HG02571 (cell line): ENCODE measurements at regions not wholly inside any gene's neighbourhood (a gene's known extent, or its start where the extent isn't known, plus 50 kb on each side); places are given as distances from the start of the nearest gene placed in this dataset.
"Not testable (repeated sequence)": the region's sequence is repeated elsewhere in the genome, so short reads cannot be mapped to it uniquely, and the experiment has no call there.

ENCODE experiments used
- ATAC-seq: cut with Tn5 transposase; IDR thresholded peaks from one replicate; pipeline ENCODE4 v1.9.1; 2021; ENCODE audit warnings: mild to moderate bottlenecking, moderate library complexity; ENCODE audit not compliant: unreplicated experiment

DNA sequence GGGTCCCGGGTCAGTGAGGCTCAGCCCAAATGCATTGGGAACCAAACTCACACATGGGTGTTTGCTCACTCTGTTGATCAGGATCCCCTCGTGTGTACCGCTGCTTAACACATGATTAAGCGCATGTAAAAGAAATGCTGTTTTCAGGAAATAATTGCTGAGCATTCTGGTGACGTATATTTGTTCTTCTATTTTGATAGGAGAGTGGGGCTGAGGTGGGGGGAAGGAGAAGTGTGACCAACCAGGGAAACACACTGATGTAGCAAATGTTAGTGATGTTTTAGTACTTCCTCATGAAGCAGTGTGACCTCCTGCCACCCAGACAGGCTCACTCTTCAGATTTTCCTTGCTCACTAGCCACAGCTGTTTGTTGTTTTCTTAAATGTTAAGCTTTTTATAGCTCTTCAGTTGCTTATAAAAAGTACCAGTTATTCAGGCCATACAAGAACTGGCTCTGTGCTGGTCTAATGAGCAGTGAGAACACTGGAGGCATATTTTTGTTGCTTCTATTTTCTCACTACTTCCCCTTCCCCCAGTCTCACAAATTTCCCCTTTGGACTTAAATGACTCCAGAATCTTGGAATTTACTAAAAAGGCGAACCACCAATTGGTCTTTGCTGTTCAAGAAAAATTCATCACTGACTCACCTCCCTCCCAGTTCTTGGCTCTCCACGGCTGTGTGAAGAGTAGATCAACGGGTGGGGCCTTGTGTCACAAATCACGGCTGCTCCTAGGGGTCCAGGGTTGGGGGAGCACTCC, 79.2 kb upstream of the BACH2 start:
- no peak for ATAC-seq

DNA sequence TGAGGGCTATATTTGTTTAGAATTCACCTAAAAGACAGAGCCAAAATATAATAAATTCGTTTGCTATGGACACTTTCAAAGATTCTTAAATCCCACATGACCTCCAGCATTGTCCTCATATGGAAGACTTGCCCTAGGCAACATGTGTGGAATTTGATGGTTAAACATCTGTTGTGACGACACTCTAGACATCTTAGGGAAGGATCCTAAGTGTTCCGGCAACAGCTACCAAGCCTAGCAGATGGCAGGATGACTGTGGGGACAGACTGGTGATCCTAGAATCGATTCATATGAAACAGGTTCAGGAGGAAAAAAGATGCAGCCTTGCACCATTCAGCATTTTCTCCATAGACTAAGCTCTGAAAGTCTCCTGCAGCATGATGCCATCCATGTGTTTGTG, 77.6 kb upstream of the BACH2 start:
- no peak for ATAC-seq

DNA sequence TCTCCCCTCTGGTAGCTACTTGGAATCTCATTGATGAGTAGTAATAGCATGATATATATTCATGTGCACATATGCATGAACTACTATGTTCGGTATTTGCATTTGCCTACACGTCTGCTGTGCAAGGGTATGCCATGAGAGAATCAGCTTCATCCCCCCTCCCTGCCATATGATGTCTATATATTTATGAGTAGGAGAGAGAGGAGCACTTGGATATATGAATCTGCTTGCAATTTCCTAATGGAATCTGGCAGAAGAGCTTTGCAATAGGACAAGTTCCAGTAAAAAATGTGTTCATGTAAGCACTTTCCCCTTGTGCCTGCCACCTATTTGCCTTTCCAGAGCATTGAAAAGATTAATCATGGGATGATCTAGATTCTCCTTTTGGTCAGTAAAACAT, 76.2 kb upstream of the BACH2 start:
- no peak for ATAC-seq

DNA sequence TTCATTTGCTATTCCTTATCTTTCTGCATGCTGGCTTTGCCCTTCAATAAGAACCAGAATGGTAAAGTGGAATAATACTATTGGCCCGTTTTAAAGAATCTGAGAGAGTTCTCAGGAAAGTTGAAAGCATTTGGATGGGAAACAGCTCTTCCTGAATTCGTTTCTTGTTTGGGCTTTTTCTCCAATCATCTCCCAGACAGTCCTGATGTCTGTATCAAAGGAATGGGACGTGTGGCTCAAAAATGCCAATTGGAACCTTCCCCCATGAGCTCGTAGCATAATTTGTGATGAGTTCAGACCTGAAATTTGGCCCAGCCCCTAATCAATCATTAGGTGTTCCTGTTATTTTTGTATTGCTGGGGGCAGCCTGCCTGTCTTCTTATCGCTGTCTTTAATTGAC, 75.8 kb upstream of the BACH2 start:
- no peak for ATAC-seq

DNA sequence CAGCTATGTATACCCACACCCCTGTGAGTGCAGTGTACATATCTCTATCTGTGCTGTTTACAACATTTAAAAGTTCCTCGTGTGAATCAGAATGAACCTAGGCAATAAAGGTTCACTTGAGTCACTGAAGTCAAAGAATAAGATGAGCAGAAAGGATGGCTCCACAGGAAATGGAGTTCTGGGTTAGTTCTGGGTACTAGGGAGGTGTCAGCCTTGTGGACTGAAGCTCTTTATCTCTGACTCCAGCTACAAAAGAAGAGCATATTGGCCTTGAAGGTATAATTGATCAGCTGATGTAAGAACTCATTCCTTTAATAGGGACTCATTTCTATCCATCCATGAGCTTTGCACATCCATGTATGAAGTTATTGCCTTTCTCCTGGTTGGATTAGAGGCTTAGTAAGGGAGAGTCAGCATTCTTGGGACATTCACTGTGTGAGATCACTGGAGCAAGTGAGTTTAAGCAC, 73.9 kb upstream of the BACH2 start:
- no peak for ATAC-seq

DNA sequence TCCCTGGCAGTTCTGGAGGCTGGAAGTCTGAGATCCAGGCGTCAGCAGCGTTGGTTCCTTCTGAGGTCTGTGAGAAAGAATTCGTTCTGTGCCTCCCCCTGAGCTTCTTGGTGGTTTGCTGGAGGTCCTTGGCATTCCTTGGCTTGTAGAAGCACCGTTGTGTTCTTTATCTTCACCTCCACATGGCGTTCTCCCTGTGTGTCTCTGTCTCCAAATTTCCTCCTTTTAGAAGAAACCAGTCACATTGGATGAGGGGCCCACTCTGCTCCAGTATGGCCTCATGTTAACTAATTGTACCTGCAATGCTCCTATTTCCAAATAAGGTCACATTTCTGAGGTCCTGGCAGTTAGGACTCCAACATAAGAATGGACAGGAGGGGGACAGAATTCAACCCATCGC, 73.0 kb upstream of the BACH2 start:
- no peak for ATAC-seq

DNA sequence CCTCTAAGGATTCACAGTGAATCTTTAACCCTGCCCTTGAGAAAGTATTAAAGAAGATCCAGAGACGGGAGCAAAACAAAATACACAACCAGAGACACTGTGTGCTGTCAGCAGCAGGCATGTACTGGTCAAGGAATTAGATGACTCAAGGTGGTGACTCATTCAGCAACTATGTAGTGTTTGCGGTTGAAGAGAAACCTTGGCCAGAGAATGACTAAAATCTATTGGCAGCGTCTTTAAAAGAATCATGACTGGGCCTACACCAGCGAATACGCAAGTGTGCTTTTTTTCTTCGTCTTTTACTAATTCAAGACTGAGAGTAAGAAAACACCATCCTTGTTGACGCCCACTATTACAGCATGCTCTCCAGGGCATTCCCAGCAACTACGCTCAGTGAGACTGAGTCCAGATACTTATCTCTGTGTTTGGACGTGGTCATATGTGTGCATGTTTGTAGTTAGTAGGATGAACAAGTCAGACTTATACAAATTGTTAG, 72.4 kb upstream of the BACH2 start:
- ATAC-seq: peak; percentile 99

DNA sequence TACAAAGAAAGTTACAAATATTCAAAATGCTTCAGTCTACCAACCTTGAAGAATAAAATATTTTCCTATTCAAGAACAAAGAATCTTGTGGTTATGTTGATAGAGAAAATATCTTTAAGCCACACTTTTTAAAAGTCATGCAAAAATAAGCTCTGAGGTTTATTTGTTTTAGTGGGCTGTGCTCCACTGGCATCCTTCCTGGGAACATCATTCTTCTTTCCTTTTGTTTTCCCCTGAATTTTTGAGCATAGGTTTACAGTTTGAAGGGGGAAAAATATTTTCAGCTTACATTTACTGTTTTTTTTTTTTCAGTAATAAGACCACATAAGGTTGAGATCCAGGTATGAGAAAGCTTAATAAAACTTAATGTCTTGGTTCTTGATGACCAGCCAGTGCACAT, 72.0 kb upstream of the BACH2 start:
- no peak for ATAC-seq

DNA sequence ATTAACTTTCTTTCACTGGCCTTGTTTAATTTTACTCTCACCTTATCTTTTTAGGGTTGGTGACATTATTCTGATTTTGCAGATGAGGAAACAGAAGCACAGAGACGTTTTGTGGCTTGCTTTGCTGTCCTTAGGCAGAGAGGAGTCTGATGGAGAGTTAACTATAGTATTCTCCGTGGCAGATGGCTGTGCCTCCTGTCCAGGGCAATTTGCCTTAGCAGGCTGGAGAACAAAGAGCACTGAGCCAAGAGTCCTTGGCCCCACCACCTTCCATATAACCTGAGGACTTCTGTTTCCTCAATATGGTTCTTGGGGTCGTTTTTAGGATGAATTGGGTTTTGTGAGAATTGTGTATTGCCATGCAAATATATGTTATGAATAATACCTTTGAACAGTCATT, 71.4 kb upstream of the BACH2 start:
- no peak for ATAC-seq

DNA sequence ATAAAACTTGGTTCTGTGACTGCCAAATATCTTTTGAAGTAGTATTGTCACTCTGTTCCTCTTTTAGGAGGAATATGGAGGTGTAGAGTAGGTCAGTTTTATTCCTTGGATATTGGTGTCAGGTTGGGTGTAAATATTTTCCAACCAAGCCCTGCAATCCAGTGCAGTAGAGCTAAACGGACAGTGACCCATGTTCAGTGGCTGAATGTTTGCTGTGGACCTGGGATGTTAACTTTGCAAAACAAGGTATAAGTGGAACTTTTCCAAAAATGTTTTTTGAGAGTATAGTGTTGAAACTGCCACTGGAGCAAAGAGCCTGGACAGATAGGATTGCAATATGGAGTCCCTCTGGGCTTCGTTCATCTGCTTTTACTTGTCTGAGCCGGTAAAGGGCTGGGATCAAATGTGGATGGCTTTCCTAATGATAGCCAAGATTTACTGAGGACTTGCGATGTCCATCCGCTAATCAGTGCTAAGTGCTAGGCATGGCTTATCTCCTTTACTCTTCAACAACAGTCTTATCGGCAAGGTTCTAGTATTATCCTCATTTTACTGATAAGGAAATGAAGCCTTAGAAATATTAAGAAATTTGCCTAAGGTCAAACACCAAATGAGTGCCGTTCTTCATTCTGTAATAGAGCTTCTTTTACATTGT, 69.0 kb upstream of the BACH2 start:
- no peak for ATAC-seq

DNA sequence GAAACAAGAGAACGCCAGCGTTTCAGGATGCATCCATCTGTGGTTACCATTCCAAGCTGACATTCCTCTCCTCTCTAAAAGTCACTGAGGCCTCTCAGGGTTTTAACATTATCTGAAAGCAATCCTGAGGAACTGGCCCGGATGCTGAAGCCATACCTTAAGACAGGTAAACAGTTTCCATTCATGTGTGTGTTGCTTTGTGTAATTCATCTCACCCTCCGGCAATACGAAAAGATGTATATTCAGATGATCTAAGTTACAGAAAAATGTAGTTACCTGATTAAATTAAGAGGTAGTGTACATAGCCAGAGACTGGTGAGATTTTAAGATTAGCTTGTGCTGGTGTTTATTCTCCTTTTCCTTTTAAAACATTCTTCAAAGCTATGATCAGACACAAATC, 68.4 kb upstream of the BACH2 start:
- ATAC-seq: no peak

DNA sequence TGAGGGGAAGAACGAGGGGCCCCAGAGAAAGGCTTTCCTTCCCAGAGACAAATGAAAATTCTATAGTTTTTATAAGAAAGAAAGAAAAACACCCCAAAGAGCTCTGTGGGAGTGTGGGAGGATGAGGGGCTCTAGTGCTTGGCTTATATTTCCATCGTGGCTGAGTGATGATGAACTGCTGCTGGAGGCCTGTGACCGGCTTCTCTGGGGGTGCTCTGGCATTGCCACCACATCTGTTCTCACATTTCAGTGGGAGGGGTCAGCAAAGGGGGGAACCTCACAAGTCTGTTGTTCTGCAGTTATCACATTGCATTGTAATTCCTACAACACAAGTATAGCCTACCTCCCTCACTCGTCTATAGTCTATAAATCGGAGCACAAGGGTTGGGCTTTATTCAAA, 67.6 kb upstream of the BACH2 start:
- ATAC-seq: no peak

DNA sequence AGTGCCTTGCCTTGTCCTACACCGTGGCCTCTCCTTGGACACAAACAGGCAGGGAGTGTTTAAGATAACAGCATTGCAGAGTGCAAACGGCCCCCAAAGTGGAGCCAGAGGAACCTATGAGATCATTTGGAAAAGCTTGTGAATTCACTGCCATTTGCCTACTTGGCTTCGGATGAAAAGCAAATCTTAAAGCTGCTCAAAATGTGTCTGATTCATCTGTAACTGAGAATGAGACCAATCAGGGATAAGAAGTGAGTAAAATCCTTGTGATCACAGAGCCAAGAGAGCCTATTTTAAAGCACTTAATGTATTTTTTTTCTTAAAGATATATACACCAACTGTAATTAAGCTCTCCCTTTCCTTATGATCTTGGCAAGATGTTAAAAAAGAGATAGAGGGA, 65.7 kb upstream of the BACH2 start:
- ATAC-seq: no peak

DNA sequence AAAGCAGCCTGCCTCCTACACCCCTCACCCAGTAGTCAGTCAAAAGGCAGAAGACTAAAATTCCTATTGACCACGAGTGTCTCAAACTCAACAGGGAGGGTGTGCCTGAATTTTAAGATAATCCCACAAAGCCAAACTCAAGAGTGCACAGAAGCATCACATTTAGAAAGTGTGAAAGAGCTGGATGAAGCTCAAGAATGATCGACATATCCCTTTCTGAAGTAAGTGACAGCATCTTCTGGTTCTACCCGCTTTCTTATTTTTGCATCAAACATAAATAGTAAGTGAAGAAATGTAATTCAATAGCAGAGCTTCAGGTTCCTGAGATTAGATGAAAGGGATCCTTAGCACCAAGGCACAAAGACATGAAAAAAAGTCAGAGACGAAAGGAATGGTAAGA, 64.5 kb upstream of the BACH2 start:
- ATAC-seq: no peak

DNA sequence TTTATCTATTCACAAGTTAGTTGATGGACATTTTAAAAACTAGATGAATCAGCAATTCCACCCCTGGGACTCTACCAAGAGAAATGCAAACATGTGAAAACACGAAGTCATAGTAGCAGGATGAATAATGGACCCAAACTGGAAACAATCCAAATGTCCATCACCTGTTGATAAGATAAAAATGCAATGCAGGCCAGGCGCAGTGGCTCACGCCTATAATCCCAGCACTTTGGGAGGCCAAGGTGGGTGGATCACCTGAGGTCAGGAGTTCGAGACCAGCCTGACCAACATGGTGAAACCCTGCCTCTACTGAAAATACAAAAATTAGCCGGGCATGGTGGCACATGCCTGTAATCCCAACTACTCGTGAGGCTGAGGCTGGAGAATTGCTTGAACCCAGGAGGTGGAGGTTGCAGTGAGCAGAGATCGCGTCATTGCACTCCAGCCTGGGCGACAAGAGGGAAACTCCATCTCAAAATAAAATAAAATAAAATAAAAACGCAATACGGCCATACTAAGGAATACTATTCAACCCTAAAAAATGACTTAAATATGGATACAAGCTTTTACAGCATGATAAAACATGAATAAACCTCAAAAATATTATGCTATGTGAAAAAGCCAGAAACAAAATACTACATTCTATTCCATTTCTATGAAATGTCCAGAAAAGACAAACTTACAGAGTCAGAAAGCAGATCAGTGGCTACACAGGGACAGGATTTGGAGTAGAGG, 61.6 kb upstream of the BACH2 start:
- ATAC-seq: not testable (repeated sequence)

DNA sequence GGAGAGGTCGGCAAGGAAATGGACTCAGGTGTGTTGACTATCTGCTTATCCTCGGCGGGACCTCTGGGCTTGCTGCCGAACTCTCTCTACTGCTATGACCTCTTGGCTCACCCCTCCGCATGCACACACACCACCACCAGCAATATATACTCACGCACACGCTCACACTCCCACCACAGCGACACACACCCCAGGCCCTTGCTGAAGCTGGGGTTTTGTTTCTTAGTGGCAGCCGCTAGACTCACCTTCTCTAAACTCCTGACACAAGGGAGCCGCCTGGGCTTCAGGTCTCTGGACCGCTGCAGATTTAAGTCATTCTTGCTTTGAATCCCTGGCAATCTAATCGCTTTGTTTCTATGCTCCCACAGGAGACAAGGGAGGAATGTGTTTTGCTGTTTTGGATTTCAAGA, 59.4 kb upstream of the BACH2 start:
- no peak for ATAC-seq

DNA sequence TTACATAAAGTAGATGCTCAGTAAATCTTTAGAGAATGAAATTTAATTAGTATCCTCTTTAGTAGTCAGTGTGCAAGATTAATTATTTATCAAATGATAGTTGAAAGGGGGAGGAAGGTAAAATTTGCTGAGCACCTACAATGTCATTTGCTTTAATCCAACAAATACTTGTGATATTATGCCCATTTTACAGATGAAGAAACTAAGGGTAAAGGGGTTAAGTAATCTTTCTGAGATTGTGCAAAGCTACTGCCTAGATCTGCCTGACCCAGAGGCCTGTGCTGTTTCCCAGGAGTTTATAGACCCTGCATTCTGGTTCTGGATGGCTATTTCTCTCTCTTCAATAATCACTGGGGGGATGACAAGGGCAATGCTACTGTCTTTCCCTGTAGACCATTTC, 58.3 kb upstream of the BACH2 start:
- ATAC-seq: no peak

DNA sequence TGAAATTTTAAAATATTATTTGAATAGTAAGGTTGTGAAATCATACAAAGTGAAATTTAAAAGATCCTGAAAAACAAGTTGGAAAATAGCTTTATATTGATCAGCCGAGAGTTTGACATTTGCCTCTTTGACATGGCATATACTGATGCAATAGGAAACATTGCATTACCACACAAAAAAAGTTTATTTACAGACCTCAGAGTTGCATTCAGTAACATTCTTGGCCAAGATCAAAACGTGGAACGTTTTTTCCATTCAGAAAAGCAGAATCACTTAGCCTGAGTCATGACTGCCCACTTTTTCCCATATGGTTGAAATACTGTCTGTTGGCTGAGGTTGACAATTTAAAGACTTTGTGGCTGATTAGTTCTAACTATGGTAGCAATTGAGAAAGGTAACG, 55.1 kb upstream of the BACH2 start:
- no peak for ATAC-seq

DNA sequence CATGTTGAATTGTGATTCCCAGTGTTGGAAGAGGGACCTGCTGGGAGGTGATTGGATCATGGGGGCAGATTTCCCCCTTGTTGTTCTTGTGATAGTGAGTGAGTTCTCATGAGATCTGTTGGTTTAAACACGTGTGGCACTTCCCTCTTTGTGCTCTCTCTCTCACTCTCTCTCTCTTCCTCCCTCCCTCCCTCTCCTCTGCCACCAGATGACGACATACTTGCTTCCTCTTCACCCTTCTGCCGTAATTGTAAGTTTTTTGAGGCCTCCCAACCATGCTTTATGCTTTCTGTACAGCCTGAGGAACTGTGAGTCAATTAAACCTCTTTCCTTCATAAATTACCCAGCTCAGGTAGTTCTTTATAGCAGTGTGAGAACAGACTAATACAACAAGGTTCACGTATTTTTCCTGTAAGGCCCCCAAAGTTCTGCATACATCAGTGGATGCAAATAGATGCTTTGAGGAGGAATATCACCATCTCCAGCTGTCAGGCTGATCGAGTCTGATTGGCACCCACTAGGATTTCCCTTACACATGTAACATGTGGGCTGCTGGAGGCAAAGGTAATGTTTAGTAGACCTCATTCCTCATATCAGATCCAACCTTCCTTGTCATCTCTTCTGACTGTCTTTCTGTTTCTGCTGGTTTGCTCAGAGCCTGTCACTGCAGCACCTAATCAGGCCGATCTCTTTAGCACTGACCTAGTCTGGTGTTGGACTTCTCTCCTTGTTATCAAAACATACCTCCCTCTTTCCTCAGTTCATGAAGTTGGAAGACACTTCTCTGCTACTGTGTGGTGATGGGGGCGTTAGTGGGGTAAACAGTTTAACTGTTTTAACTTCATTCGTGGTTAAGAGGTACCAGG, 54.3 kb upstream of the BACH2 start:
- no peak for ATAC-seq

DNA sequence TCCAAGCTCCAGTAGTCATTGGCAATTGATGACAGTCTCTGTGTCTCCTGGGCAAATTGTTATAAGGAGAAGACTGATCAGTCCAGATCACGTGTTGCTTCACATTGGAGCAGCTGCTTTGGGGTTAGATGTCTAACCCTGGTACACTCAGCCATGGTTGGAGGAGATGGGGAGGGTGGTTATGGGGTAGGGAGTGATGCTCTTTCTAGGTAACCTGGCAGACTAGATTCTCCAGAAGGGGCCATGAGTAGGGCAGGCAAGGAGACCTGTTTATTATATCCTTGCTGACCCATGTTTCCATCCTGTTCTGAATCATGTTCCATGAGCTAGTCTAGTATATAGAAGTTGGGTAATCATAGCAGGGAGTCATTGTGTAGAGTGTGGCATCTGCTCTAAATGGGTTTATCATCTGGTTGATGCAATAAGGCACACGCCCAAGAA, 50.8 kb upstream of the BACH2 start:
- no peak for ATAC-seq

DNA sequence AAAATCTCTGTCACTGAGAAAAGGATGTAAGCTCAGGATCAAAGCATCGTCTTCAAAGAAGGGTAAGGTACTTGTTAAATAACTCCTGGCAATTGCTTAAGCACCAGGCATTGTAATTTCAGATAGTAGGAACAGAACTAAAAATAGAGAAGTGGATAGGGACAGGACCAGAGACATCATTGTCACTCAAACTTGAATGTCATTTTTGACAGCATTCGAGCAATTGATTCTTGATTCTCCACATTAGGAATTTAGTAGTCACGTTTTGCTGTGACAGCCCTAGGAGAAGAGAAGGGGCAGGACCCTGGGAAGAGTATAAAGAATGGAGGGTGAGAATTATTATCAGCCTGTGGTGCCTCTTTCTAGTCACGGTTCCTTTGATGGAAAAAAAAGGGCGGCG, 50.1 kb upstream of the BACH2 start:
- no peak for ATAC-seq
